Mesodermal cell (in vitro differentiated cells): ENCODE measurements at regions not wholly inside any gene's neighbourhood (a gene's known extent, or its start where the extent isn't known, plus 50 kb on each side); places are given as distances from the start of the nearest gene placed in this dataset.

ENCODE experiments used
- H3K27ac ChIP-seq: 2 replicates; pipeline ENCODE4 v1.7.0; 2013; ENCODE audit warnings: mild to moderate bottlenecking, low read depth, low read length, moderate library complexity; ENCODE audit not compliant: severe bottlenecking
- H3K36me3 ChIP-seq: 2 replicates; pipeline ENCODE4 v1.7.1; 2013; ENCODE audit warnings: mild to moderate bottlenecking, low read length, moderate library complexity; ENCODE audit not compliant: control insufficient read depth, insufficient read depth
- H3K4me1 ChIP-seq: one replicate; pipeline ENCODE4 v1.7.1; 2013; ENCODE audit warnings: mild to moderate bottlenecking, low read length; ENCODE audit not compliant: insufficient read depth, control insufficient read depth, poor library complexity, severe bottlenecking
- H3K4me3 ChIP-seq: 2 replicates; pipeline ENCODE4 v1.7.0; 2013; ENCODE audit warnings: low read length, control low read depth, mild to moderate bottlenecking; ENCODE audit not compliant: insufficient read depth, poor library complexity, severe bottlenecking; ENCODE audit errors: extremely low read depth
- H3K9me3 ChIP-seq: 2 replicates; pipeline ENCODE4 v1.7.1; 2013; ENCODE audit warnings: mild to moderate bottlenecking, low read length, moderate library complexity; ENCODE audit not compliant: control insufficient read depth
- WGBS, 2 experiments: methylation state at CpG; one replicate each; pipeline ENCODE4 v1.1.5; 2013; ENCODE audit warnings: missing lambda C conversion rate in 2 of 2; ENCODE audit not compliant: insufficient coverage in 2 of 2; 5-methylcytosine and 5-hydroxymethylcytosine counted together

- H3K4me1 ChIP-seq: no peaks in the 10 kb centered on the region
- H3K27ac ChIP-seq: no peak overlapping the region
- H3K9me3 ChIP-seq: no peaks in the 10 kb centered on the region
- no peak overlapping the region for H3K4me3 ChIP-seq
- no peaks in the 10 kb centered on the region for H3K36me3 ChIP-seq
- 100% methylated on average over 1 of the region's 2 CpGs for WGBS, 2 experiments
Measured at GRCh38 chr5:22968386-22968785, 115.2 kb upstream of the CDH12 start.

GRCh38 chr5:22965960-22966359 is 112.8 kb upstream of the CDH12 start:
- H3K4me1 ChIP-seq: no peaks in the 10 kb centered on the region
- no peak overlapping the region for H3K27ac ChIP-seq
- WGBS, 2 experiments: 100% methylated on average over 1 of the region's 1 CpG; no CpG with 5 or more reads in 1 of the 2 experiments

GRCh38 chr5:22964632-22965031 is 111.5 kb upstream of the CDH12 start:
- Histone ChIP-seq H3K4me3 (no peak overlapping the region), H3K4me1 (no peaks in the 10 kb centered on the region), H3K9me3 (no peaks in the 10 kb centered on the region), H3K36me3 (no peaks in the 10 kb centered on the region), H3K27ac (no peak overlapping the region)
- WGBS, 2 experiments: no CpG with 5 or more reads among the region's 1 CpG

More at GRCh38 chr5:22965960-22966359, 112.8 kb upstream of the CDH12 start:
- H3K4me3 ChIP-seq: no peak overlapping the region
- H3K36me3 ChIP-seq: no peaks in the 10 kb centered on the region
- H3K9me3 ChIP-seq: no peaks in the 10 kb centered on the region

GRCh38 chr5:22958462-22959262 is 105.5 kb upstream of the CDH12 start:
- no peaks in the 10 kb centered on the region for H3K9me3 ChIP-seq
- H3K36me3 ChIP-seq: no peaks in the 10 kb centered on the region
- H3K4me3 ChIP-seq: no peak overlapping the region
- no CpG with 5 or more reads among the region's 3 CpGs for WGBS, 2 experiments
- no peaks in the 10 kb centered on the region for H3K4me1 ChIP-seq
- H3K27ac ChIP-seq: no peak overlapping the region

- Histone ChIP-seq H3K9me3 (no peaks in the 10 kb centered on the region), H3K4me3 (no peak overlapping the region), H3K4me1 (no peaks in the 10 kb centered on the region), H3K36me3 (no peaks in the 10 kb centered on the region), H3K27ac (no peak overlapping the region)
- 60 to 80% methylated on average over 1 of the region's 1 CpG for WGBS, 2 experiments
Measured at GRCh38 chr5:22947921-22948320, 94.8 kb upstream of the CDH12 start.

- Histone ChIP-seq H3K4me1 (no peaks in the 10 kb centered on the region), H3K4me3 (no peak overlapping the region), H3K9me3 (no peaks in the 10 kb centered on the region), H3K27ac (no peak overlapping the region), H3K36me3 (no peaks in the 10 kb centered on the region)
- no CpG with 5 or more reads among the region's 4 CpGs for WGBS, 2 experiments
Measured at GRCh38 chr5:22938362-22938761, 85.2 kb upstream of the CDH12 start.

- H3K4me3 ChIP-seq: no peak overlapping the region
Measured at GRCh38 chr5:22928821-22929482, 75.8 kb upstream of the CDH12 start.

GRCh38 chr5:22926574-22926973 is 73.4 kb upstream of the CDH12 start:
- WGBS, 2 experiments: 83% methylated on average over 1 of the region's 1 CpG; no CpG with 5 or more reads in 1 of the 2 experiments

More at GRCh38 chr5:22928821-22929482, 75.8 kb upstream of the CDH12 start:
- Histone ChIP-seq H3K4me1 (no peaks in the 10 kb centered on the region), H3K36me3 (no peaks in the 10 kb centered on the region), H3K27ac (peak overlapping the region; percentile 19), H3K9me3 (peaks cover 9% of the 10 kb centered on the region)
- WGBS, 2 experiments: 67 to 88% methylated on average over 1 of the region's 1 CpG

GRCh38 chr5:22918511-22918910 is 65.4 kb upstream of the CDH12 start:
- no peaks in the 10 kb centered on the region for H3K36me3 ChIP-seq
- H3K4me3 ChIP-seq: no peak overlapping the region
- no peaks in the 10 kb centered on the region for H3K4me1 ChIP-seq
- 100% methylated on average over 1 to 2 of the region's 4 CpGs for WGBS, 2 experiments
- no peaks in the 10 kb centered on the region for H3K9me3 ChIP-seq
- H3K27ac ChIP-seq: no peak overlapping the region

More at GRCh38 chr5:22926574-22926973, 73.4 kb upstream of the CDH12 start:
- Histone ChIP-seq H3K4me1 (no peaks in the 10 kb centered on the region), H3K27ac (no peak overlapping the region), H3K9me3 (peaks cover 9% of the 10 kb centered on the region), H3K36me3 (no peaks in the 10 kb centered on the region), H3K4me3 (no peak overlapping the region)

- 60% methylated on average over 1 of the region's 1 CpG; no CpG with 5 or more reads in 1 of the 2 experiments for WGBS, 2 experiments
- H3K9me3 ChIP-seq: no peaks in the 10 kb centered on the region
- no peak overlapping the region for H3K27ac ChIP-seq
- H3K4me1 ChIP-seq: no peaks in the 10 kb centered on the region
- no peaks in the 10 kb centered on the region for H3K36me3 ChIP-seq
- no peak overlapping the region for H3K4me3 ChIP-seq
Measured at GRCh38 chr5:22916393-22916792, 63.2 kb upstream of the CDH12 start.

GRCh38 chr5:22911019-22911418 is 57.9 kb upstream of the CDH12 start:
- Histone ChIP-seq H3K9me3 (no peaks in the 10 kb centered on the region), H3K4me1 (no peaks in the 10 kb centered on the region), H3K36me3 (no peaks in the 10 kb centered on the region), H3K27ac (no peak overlapping the region), H3K4me3 (no peak overlapping the region)
